ENCODE measurements at regions not wholly inside any gene's neighbourhood (a gene's known extent, or its start where the extent isn't known, plus 50 kb on each side); places are given as distances from the start of the nearest gene placed in this dataset.

DNA sequence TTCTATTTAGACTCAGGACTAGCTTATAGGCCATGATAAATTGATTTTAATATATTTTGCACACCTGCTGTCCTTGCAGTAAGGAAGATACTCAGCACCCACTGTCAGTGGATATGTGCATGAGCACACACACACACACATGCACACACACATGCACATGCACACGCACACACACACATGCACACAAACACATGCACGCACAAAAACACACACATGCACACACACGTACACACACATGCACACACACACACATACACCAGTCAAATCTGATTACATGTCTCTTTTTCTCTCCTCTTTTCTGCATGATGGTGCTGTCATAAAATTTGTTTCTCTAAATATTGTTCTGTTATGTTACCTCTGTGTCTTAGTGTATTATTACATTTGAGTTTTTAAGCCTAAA is 87.3 kb upstream of the OSTN start:
- no peak for TF ChIP-seq CTCF (conservative IDR thresholded peaks at IDR 0.05; ENCODE audit: low read depth, low read length)
- no peak for TF ChIP-seq EZH2 (IDR thresholded peaks at IDR 0.05; ENCODE audit: borderline replicate concordance, low read depth, low read length, poor library complexity, severe bottlenecking)

All from A673 (cell line).